ENCODE measurements at regions not wholly inside any gene's neighbourhood (a gene's known extent, or its start where the extent isn't known, plus 50 kb on each side); places are given as distances from the start of the nearest gene placed in this dataset.

DNA sequence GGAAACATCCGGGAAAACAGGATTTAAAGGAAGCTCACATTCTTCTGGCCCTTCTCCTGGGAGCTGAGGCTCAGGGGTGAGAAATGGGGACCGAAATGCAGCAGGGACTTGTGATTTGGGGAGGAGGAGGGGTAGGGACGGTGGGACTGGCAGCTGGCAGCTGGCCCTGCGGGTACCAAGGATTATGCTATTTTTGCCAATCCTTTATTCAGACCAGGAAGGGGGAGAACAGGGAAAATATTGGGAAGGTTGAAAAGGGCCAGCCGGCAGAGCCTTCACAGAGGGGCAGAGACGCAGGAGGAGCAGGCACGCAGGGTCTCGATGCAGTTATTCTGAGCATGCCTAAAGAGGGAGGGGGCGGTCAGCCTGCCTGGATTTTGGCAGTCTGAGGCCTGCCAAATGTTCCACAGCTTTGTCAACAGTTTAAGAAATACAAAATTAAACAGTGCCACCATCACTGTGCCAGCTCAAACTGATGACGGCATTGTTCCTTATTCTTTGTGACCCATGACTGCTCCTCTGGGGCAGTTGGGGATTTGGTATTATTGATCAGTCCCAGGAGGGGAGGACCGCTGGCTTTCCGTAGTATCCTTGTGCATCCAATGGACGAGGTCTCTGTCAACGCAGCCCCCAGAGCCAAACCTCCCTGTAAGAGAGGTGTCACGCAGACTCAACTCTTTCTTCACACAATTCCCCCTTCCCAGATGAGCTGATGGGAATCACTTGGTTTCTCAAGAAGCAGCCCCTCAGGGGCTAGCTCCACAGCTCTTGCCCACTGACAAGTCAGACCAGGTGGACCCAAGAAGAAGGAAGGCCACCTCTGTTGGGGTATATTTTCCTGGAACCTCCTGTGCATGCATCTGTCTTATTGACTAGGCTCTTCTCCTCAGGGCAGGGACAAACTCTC lies 553.3 kb downstream of the BNC2 start:
- no peak for TF ChIP-seq TAF1 (conservative IDR thresholded peaks at IDR 0.05)
- TF ChIP-seq, protein P1, sequence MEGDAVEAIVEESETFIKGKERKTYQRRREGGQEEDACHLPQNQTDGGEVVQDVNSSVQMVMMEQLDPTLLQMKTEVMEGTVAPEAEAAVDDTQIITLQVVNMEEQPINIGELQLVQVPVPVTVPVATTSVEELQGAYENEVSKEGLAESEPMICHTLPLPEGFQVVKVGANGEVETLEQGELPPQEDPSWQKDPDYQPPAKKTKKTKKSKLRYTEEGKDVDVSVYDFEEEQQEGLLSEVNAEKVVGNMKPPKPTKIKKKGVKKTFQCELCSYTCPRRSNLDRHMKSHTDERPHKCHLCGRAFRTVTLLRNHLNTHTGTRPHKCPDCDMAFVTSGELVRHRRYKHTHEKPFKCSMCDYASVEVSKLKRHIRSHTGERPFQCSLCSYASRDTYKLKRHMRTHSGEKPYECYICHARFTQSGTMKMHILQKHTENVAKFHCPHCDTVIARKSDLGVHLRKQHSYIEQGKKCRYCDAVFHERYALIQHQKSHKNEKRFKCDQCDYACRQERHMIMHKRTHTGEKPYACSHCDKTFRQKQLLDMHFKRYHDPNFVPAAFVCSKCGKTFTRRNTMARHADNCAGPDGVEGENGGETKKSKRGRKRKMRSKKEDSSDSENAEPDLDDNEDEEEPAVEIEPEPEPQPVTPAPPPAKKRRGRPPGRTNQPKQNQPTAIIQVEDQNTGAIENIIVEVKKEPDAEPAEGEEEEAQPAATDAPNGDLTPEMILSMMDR (IDR thresholded peaks at IDR 0.05; ENCODE audit: low read depth, low read length, missing input control): no peak

Data from liver (tissue), 3 donors.